Lower leg skin (tissue), 3 donors: ENCODE measurements at regions not wholly inside any gene's neighbourhood (a gene's known extent, or its start where the extent isn't known, plus 50 kb on each side); places are given as distances from the start of the nearest gene placed in this dataset.
"Not testable (repeated sequence)": the region's sequence is repeated elsewhere in the genome, so short reads cannot be mapped to it uniquely, and the experiment has no call there.

Source experiments
- DNase-seq, 2 donors: peaks; one replicate each; pipeline ENCODE4 v3.0.0-alpha.2; 2019; ENCODE audit warnings: low spot score in 2 of 2
- H3K4me3 ChIP-seq: fragments of 200-600 bp; sonication (generic); 2 replicates; pipeline ENCODE4 v1.5.1; 2017; ENCODE audit warnings: mild to moderate bottlenecking, low read depth; ENCODE audit not compliant: poor library complexity, severe bottlenecking
- WGBS, 2 donors: methylation state at CpG; one replicate each; pipeline ENCODE4 v1.1.5; 2018; 5-methylcytosine and 5-hydroxymethylcytosine counted together
- intact Hi-C: fragments of 100-400 bp; cut with DNase I; formaldehyde crosslinking; loops from one replicate; pipeline ENCODE4 v1.15.0; 2023; ENCODE audit warnings: low total_unique reads

GRCh38 chr1:120267894-120268551 lies 91.7 kb upstream of the SEC22B start:
- intact Hi-C loops, H3K4me3 ChIP-seq: not testable (repeated sequence)
- peak in 1 of 2 donors; percentile 10 for DNase-seq
- no CpG with 5 or more reads among the region's 1 CpG for WGBS, 2 donors

GRCh38 chr1:120264564-120264963 lies 88.2 kb upstream of the SEC22B start:
- no CpG with 5 or more reads among the region's 6 CpGs for WGBS, 2 donors
- H3K4me3 ChIP-seq, intact Hi-C loops: not testable (repeated sequence)
- DNase-seq = peak in 1 of 2 donors; percentile 14

- intact Hi-C loops, DNase-seq, H3K4me3 ChIP-seq: not testable (repeated sequence)
- WGBS, 2 donors = no CpG with 5 or more reads among the region's 4 CpGs
These were observed 86.8 kb upstream of the SEC22B start for GRCh38 chr1:120262791-120263751.

GRCh38 chr1:120257778-120258105 lies 81.4 kb upstream of the SEC22B start:
- intact Hi-C loops, H3K4me3 ChIP-seq, DNase-seq: not testable (repeated sequence)
- WGBS, 2 donors = no CpG with 5 or more reads among the region's 2 CpGs

GRCh38 chr1:120257064-120257777 lies 80.9 kb upstream of the SEC22B start:
- H3K4me3 ChIP-seq, intact Hi-C loops, DNase-seq: not testable (repeated sequence)
- no CpG with 5 or more reads among the region's 6 CpGs for WGBS, 2 donors

DNA sequence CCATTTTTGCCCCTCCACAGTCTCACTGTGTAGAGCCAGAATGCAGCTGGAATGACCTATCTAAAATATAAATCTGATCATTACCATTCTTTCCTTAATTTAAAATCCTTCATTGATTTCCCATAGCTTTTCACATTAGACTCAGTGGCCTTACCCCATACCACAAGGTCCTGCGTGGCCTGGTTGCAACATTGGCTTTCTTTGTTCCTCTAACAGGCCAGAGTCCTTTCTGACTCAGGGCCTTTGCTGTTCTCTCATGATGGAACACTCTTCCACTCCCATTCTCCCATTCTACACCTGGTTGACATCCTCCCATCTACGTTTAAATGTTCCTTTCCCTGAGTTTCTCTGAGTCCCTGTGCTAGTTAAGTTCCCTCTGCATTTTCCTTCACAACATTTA lies 74.4 kb upstream of the SEC22B start:
- intact Hi-C loops, DNase-seq, H3K4me3 ChIP-seq: not testable (repeated sequence)
- WGBS, 2 donors = no CpG with 5 or more reads among the region's 2 CpGs

GRCh38 chr1:120248726-120249427 lies 72.6 kb upstream of the SEC22B start:
- DNase-seq, H3K4me3 ChIP-seq, intact Hi-C loops: not testable (repeated sequence)
- WGBS, 2 donors = no CpG with 5 or more reads among the region's 7 CpGs

- H3K4me3 ChIP-seq, DNase-seq, intact Hi-C loops: not testable (repeated sequence)
- no CpG with 5 or more reads among the region's 2 CpGs for WGBS, 2 donors
These were observed 71.9 kb upstream of the SEC22B start for GRCh38 chr1:120248203-120248602.

- DNase-seq, H3K4me3 ChIP-seq, intact Hi-C loops: not testable (repeated sequence)
- 13% methylated on average over 1 of the region's 6 CpGs; no CpG with 5 or more reads in 1 of the 2 donors for WGBS, 2 donors
These were observed 67.5 kb upstream of the SEC22B start for GRCh38 chr1:120243867-120244266.

GRCh38 chr1:120242582-120242981 lies 66.3 kb upstream of the SEC22B start:
- intact Hi-C loops, DNase-seq, H3K4me3 ChIP-seq: not testable (repeated sequence)
- no CpG with 5 or more reads among the region's 8 CpGs for WGBS, 2 donors

DNA sequence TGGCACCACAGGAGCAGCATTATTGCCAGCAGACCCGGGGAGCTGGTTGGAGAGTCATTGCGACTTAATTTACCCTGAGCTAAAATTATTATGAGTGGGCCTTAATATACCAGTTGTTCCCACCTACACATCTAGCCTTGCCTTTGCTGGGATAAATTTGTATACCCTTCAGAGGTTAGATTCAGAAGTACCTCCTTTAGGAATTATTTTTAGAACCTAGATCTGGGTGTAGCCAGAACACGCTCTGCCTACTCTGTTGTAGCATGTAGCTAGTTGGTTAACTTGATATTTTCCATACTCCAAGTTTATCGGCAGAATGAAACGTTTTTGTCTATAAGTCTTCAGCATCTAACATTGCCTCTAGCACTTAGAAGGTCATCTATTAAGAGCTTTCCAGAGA lies 65.5 kb upstream of the SEC22B start:
- H3K4me3 ChIP-seq, DNase-seq, intact Hi-C loops: not testable (repeated sequence)
- no CpG with 5 or more reads among the region's 5 CpGs for WGBS, 2 donors

GRCh38 chr1:120240181-120240580 lies 63.9 kb upstream of the SEC22B start:
- H3K4me3 ChIP-seq, intact Hi-C loops, DNase-seq: not testable (repeated sequence)
- no CpG with 5 or more reads among the region's 1 CpG for WGBS, 2 donors

GRCh38 chr1:120239351-120239750 lies 63.0 kb upstream of the SEC22B start:
- intact Hi-C loops, DNase-seq, H3K4me3 ChIP-seq: not testable (repeated sequence)

DNA sequence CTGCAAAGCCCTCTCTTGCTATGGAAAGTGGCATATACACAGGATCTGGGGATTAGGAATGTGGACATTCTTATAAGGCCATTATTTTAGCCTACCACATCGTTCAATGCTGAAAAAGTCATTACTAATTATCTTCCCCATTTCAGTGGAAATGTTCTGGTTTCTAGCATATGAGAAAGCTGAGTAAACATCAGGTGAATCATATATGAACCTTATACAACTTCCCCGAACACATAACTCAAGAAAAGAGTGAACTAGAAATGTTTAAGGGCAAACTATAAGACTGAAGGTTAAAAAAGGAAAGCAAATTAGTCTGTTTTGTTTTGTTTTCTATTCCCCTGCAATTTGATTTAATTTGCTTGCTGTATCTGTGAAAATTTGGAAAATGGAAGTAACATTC lies 62.5 kb upstream of the SEC22B start:
- WGBS, 2 donors = 100% methylated on average over 1 of the region's 2 CpGs; no CpG with 5 or more reads in 1 of the 2 donors
- H3K4me3 ChIP-seq, intact Hi-C loops, DNase-seq: not testable (repeated sequence)
